Endothelial cell of umbilical vein (primary cell): ENCODE measurements at regions not wholly inside any gene's neighbourhood (a gene's known extent, or its start where the extent isn't known, plus 50 kb on each side); places are given as distances from the start of the nearest gene placed in this dataset.

ENCODE experiments used
- BruUV-seq: library from RNA; stranded (reverse); fragments of 400-500 nt; replicated peaks from 2 replicates; lab custom pipeline; 2021; lab: Mats Ljungman, UMichigan
- CTCF ChIA-PET: fragments of 300-600, 350-600 bp; sonication (Branson Sonifier 250); formaldehyde crosslinking; loops from one replicate; lab custom pipeline; 2021; ENCODE audit warnings: antibody characterized with exemption, inconsistent platforms; lab: Charles Lee
- POLR2A ChIA-PET: fragments of 300-600, 350-600 bp; sonication (Branson Sonifier 250); formaldehyde crosslinking; loops from one replicate; lab custom pipeline; 2021; ENCODE audit warnings: antibody characterized with exemption, inconsistent platforms; lab: Charles Lee
- DNase-seq: peaks from one replicate; pipeline ENCODE4 v3.0.0-alpha.2; 2011; ENCODE audit warnings: low read depth, low spot score
- FAIRE-seq: peaks from 2 replicates; lab custom pipeline; 2011; peaks lifted over from hg19 to GRCh38; lab: Jason Lieb, UNC
- H2AFZ ChIP-seq: 2 replicates; pipeline ENCODE4 v1.6.0; 2012; ENCODE audit warnings: low read depth, low read length, control low read depth, inconsistent platforms
- H3K27ac ChIP-seq: 2 replicates; pipeline ENCODE4 v1.5.1; 2011; ENCODE audit warnings: low read depth, mild to moderate bottlenecking, control low read depth, low read length, moderate library complexity; ENCODE audit not compliant: insufficient read depth
- H3K27me3 ChIP-seq, 2 experiments: 2 replicates each; pipeline versions ENCODE4 v1.6.0 to v1.6.1; 2011; ENCODE audit warnings: low read length in 2 of 2, mixed read lengths in 1 of 2; ENCODE audit not compliant: control insufficient read depth in 2 of 2, insufficient read depth in 2 of 2
- H3K36me3 ChIP-seq, 2 experiments: 2 replicates in 1 of 2; 3 replicates in 1 of 2; pipeline ENCODE4 v1.5.1; 2011; ENCODE audit warnings: low read length in 2 of 2, mild to moderate bottlenecking in 1 of 2, moderate library complexity in 1 of 2; ENCODE audit not compliant: control insufficient read depth in 2 of 2, insufficient read depth in 2 of 2; ENCODE audit errors: extremely low read depth in 1 of 2
- H3K4me1 ChIP-seq: 3 replicates; pipeline ENCODE4 v1.5.1; 2011; ENCODE audit warnings: mild to moderate bottlenecking, low read length; ENCODE audit not compliant: control insufficient read depth, insufficient read depth; ENCODE audit errors: extremely low read depth
- H3K4me2 ChIP-seq: 2 replicates; pipeline ENCODE4 v1.6.1; 2011; ENCODE audit warnings: low read length, control low read depth, mixed read lengths; ENCODE audit not compliant: insufficient read depth
- H3K4me3 ChIP-seq, 3 experiments: fragments of 200-600 bp in 1 of 3; sonication (generic), shearing (Covaris generic) in 1 of 3; replicated peaks in 1 of 3; 2 replicates each; pipeline ENCODE4 v1.5.1; 2011 to 2016; ENCODE audit warnings: control low read depth in 3 of 3, low read length in 3 of 3, mild to moderate bottlenecking in 2 of 3, inconsistent platforms in 1 of 3, low read depth in 1 of 3, moderate library complexity in 1 of 3; ENCODE audit not compliant: insufficient read depth in 1 of 3
- H3K79me2 ChIP-seq: 2 replicates; pipeline ENCODE4 v1.6.0; 2012; ENCODE audit warnings: low read length, inconsistent platforms; ENCODE audit not compliant: control insufficient read depth, insufficient read depth
- H3K9ac ChIP-seq: replicated peaks from 2 replicates; pipeline ENCODE3; 2011; ENCODE audit warnings: low read length, control low read depth; ENCODE audit not compliant: insufficient read depth; ENCODE audit errors: extremely low read depth
- H3K9me1 ChIP-seq: replicated peaks from 3 replicates; pipeline ENCODE4 v1.6.0; 2011; ENCODE audit warnings: mild to moderate bottlenecking, low read length; ENCODE audit not compliant: control insufficient read depth, insufficient read depth; ENCODE audit errors: extremely low read depth
- H3K9me3 ChIP-seq: replicated peaks from 2 replicates; pipeline ENCODE4 v1.5.1; 2012; ENCODE audit warnings: low read length, inconsistent platforms; ENCODE audit not compliant: control insufficient read depth, insufficient read depth
- H4K20me1 ChIP-seq: replicated peaks from 2 replicates; pipeline ENCODE3; 2011; ENCODE audit warnings: mild to moderate bottlenecking, low read length; ENCODE audit not compliant: control insufficient read depth, insufficient read depth; ENCODE audit errors: extremely low read depth
- EZH2 ChIP-seq: IDR thresholded peaks from 2 replicates; pipeline ENCODE4 v1.6.1; 2012; ENCODE audit warnings: borderline replicate concordance, low read depth, mild to moderate bottlenecking, moderate library complexity, low read length, inconsistent platforms; ENCODE audit not compliant: severe bottlenecking
- FOS ChIP-seq: IDR thresholded peaks from 2 replicates; pipeline ENCODE4 v1.6.1; 2011; ENCODE audit warnings: mild to moderate bottlenecking, low read length, moderate library complexity, borderline replicate concordance; ENCODE audit not compliant: insufficient read depth
- GATA2 ChIP-seq: IDR thresholded peaks from 2 replicates; pipeline ENCODE4 v1.7.0; 2011; ENCODE audit warnings: low read depth, mild to moderate bottlenecking, moderate library complexity, mixed read lengths, low read length; ENCODE audit not compliant: insufficient read length, insufficient read depth
- JUN ChIP-seq: IDR thresholded peaks from 2 replicates; pipeline ENCODE4 v1.6.1; 2011; ENCODE audit warnings: borderline replicate concordance, low read depth; ENCODE audit not compliant: insufficient read length, insufficient read depth
- MYC ChIP-seq: IDR thresholded peaks from one replicate; pipeline ENCODE4 v1.6.1; 2011; ENCODE audit warnings: mild to moderate bottlenecking, low read depth, low read length
- POLR2A ChIP-seq: IDR thresholded peaks from 2 replicates; pipeline ENCODE4 v1.6.1; 2012; ENCODE audit warnings: low read depth, mild to moderate bottlenecking, control low read depth, low read length
- POLR2AphosphoS5 ChIP-seq: IDR thresholded peaks from 2 replicates; pipeline ENCODE4 v1.6.1; 2012; ENCODE audit warnings: low read depth, mild to moderate bottlenecking, control low read depth, low read length, moderate library complexity; ENCODE audit not compliant: insufficient read depth
- dilution Hi-C: fragments of 300-500 bp; cut with MboI; formaldehyde crosslinking; loops from one replicate; pipeline ENCODE4 v1.15.0; 2019; ENCODE audit warnings: low sequenced_read_pairs; ENCODE audit not compliant: extremely low pct_ligation_motif_present
- intact Hi-C: fragments of 100-400 bp; cut with micrococcal nuclease; formaldehyde crosslinking; loops from one replicate; pipeline ENCODE4 v1.10.0; 2022
- TF ChIP-seq, protein P1 (sequence below), 2 donors: IDR thresholded peaks; 1 replicate in 1 of 2; 2 replicates in 1 of 2; pipeline ENCODE4 v1.5.1; 2011; ENCODE audit warnings: low read length in 2 of 2, mild to moderate bottlenecking in 2 of 2, moderate library complexity in 2 of 2, control low read depth in 1 of 2, inconsistent platforms in 1 of 2, low read depth in 1 of 2; ENCODE audit not compliant: insufficient read depth in 1 of 2; ENCODE audit errors: extremely low read depth in 1 of 2
- TF ChIP-seq, protein P2 (sequence below): IDR thresholded peaks from 2 replicates; pipeline ENCODE4 v1.6.1; 2011; ENCODE audit not compliant: insufficient read depth, insufficient read length

DNA sequence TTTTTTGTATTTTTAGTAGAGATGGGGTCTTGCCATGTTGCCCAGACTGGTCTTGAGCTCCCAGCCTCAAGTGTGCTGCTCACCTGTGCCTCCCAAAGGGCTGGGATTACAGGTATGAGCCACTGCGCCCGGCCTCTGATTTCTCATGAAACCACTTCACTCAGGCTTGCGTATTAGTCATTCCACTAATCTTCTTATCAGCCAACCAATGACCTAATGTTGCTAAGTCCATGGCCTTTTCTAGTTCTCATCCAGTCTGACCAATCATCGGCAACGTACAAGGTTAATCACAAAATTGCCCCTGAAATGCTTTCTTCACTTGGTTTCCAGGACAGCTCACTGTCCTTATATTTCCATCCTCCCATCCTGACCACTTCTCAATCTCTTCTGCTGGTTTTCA, 605.3 kb upstream of the SLC10A2 start:
- CTCF ChIA-PET: no interaction called here
- Histone ChIP-seq H2AFZ (no peak overlapping the region), H3K4me1 (no peaks in the 10 kb centered on the region), H3K4me3 (no peak overlapping the region), H3K9me3 (no peaks in the 10 kb centered on the region), H3K4me2 (no peak overlapping the region), H3K9me1 (no peaks in the 10 kb centered on the region), H3K27ac (no peak overlapping the region), H4K20me1 (no peaks in the 10 kb centered on the region), H3K27me3 (no peaks in the 10 kb centered on the region), H3K79me2 (no peaks in the 10 kb centered on the region), H3K9ac (no peak overlapping the region), H3K36me3 (no peaks in the 10 kb centered on the region)
- no peak for FAIRE-seq
- no peak for DNase-seq
- dilution Hi-C loops (no loop called here), intact Hi-C loops (no loop called here)
- TF ChIP-seq MYC (no peak), EZH2 (no peak), GATA2 (no peak), POLR2A (no peak), POLR2AphosphoS5 (no peak), FOS (no peak), JUN (no peak)
- TF ChIP-seq, protein P1, sequence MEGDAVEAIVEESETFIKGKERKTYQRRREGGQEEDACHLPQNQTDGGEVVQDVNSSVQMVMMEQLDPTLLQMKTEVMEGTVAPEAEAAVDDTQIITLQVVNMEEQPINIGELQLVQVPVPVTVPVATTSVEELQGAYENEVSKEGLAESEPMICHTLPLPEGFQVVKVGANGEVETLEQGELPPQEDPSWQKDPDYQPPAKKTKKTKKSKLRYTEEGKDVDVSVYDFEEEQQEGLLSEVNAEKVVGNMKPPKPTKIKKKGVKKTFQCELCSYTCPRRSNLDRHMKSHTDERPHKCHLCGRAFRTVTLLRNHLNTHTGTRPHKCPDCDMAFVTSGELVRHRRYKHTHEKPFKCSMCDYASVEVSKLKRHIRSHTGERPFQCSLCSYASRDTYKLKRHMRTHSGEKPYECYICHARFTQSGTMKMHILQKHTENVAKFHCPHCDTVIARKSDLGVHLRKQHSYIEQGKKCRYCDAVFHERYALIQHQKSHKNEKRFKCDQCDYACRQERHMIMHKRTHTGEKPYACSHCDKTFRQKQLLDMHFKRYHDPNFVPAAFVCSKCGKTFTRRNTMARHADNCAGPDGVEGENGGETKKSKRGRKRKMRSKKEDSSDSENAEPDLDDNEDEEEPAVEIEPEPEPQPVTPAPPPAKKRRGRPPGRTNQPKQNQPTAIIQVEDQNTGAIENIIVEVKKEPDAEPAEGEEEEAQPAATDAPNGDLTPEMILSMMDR (IDR thresholded peaks at IDR 0.05; ENCODE audit: extremely low read depth in 1 of 2, insufficient read depth in 1 of 2, low read depth in 1 of 2, low read length in 2 of 2): no peak
- TF ChIP-seq, protein P2, sequence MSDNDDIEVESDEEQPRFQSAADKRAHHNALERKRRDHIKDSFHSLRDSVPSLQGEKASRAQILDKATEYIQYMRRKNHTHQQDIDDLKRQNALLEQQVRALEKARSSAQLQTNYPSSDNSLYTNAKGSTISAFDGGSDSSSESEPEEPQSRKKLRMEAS: no peak
- POLR2A ChIA-PET: no interaction called here
- no TSS peak for BruUV-seq
